GM21515 (cell line): ENCODE measurements at regions not wholly inside any gene's neighbourhood (a gene's known extent, or its start where the extent isn't known, plus 50 kb on each side); places are given as distances from the start of the nearest gene placed in this dataset.

Experiments used
- ATAC-seq: cut with Tn5 transposase; IDR thresholded peaks from one replicate; pipeline ENCODE4 v1.9.1; 2021; ENCODE audit not compliant: unreplicated experiment

GRCh38 chr2:151087377-151087776 lies 174.3 kb downstream of the RBM43 start:
- ATAC-seq: no peak

GRCh38 chr2:151085181-151085611 lies 176.5 kb downstream of the RBM43 start:
- ATAC-seq: no peak

GRCh38 chr2:151083856-151084795 lies 177.5 kb downstream of the RBM43 start:
- no peak for ATAC-seq

- no peak for ATAC-seq
Observed at GRCh38 chr2:151078889-151079288, 182.8 kb downstream of the RBM43 start.

- no peak for ATAC-seq
Observed at GRCh38 chr2:151071906-151072305, 189.8 kb downstream of the RBM43 start.

- ATAC-seq: no peak
Observed at GRCh38 chr2:151071382-151071781, 190.3 kb downstream of the RBM43 start.

- no peak for ATAC-seq
Observed at GRCh38 chr2:151070253-151070652, 191.4 kb downstream of the RBM43 start.

GRCh38 chr2:151067658-151068369 lies 193.8 kb downstream of the RBM43 start:
- ATAC-seq: no peak

- ATAC-seq: no peak
Observed at GRCh38 chr2:151063271-151063670, 198.4 kb downstream of the RBM43 start.

GRCh38 chr2:151060287-151060686 lies 201.4 kb downstream of the RBM43 start:
- no peak for ATAC-seq

GRCh38 chr2:151056870-151057269 lies 204.8 kb downstream of the RBM43 start:
- ATAC-seq: no peak

GRCh38 chr2:151053661-151053990 lies 208.0 kb downstream of the RBM43 start:
- ATAC-seq: no peak

- ATAC-seq: no peak
Observed at GRCh38 chr2:151052850-151053660, 208.6 kb downstream of the RBM43 start.

- peak; percentile 88 for ATAC-seq
Observed at GRCh38 chr2:151051574-151052220, 210.0 kb downstream of the RBM43 start.

GRCh38 chr2:151049746-151050145 lies 211.9 kb downstream of the RBM43 start:
- ATAC-seq: no peak

- no peak for ATAC-seq
Observed at GRCh38 chr2:151048331-151049054, 213.2 kb downstream of the RBM43 start.

- ATAC-seq: no peak
Observed at GRCh38 chr2:151043484-151043883, 218.2 kb downstream of the RBM43 start.

GRCh38 chr2:151042964-151043363 lies 218.7 kb downstream of the RBM43 start:
- no peak for ATAC-seq

GRCh38 chr2:151040039-151040438 lies 221.6 kb downstream of the RBM43 start:
- no peak for ATAC-seq

GRCh38 chr2:151038516-151038915 lies 223.1 kb downstream of the RBM43 start:
- no peak for ATAC-seq
